Neuronal stem cell (in vitro differentiated cells): ENCODE measurements at regions not wholly inside any gene's neighbourhood (a gene's known extent, or its start where the extent isn't known, plus 50 kb on each side); places are given as distances from the start of the nearest gene placed in this dataset.

ENCODE experiments used
- DNase-seq: peaks from one replicate; pipeline ENCODE4 v3.0.0-alpha.2; 2013; ENCODE audit warnings: low spot score
- H2AFZ ChIP-seq: one replicate; pipeline ENCODE4 v1.6.1; 2013; ENCODE audit warnings: mild to moderate bottlenecking, low read length, inconsistent platforms
- H2AK5ac ChIP-seq: 2 replicates; pipeline ENCODE4 v1.6.1; 2013; ENCODE audit warnings: low read depth, mild to moderate bottlenecking, inconsistent platforms, low read length, moderate library complexity, mixed read lengths
- H2BK120ac ChIP-seq: 2 replicates; pipeline ENCODE4 v1.6.1; 2013; ENCODE audit warnings: low read depth, mild to moderate bottlenecking, inconsistent platforms, low read length, moderate library complexity, mixed read lengths
- H2BK12ac ChIP-seq: one replicate; pipeline ENCODE4 v1.6.1; 2013; ENCODE audit warnings: low read length, inconsistent platforms
- H2BK15ac ChIP-seq: 2 replicates; pipeline ENCODE4 v1.6.1; 2013; ENCODE audit warnings: mild to moderate bottlenecking, low read length, inconsistent platforms, mixed read lengths
- H2BK5ac ChIP-seq: one replicate; pipeline ENCODE4 v1.6.1; 2013; ENCODE audit warnings: inconsistent platforms, mild to moderate bottlenecking, low read length, moderate library complexity
- H3K14ac ChIP-seq: one replicate; pipeline ENCODE4 v1.6.1; 2013; ENCODE audit warnings: low read length, inconsistent platforms
- H3K18ac ChIP-seq: 2 replicates; pipeline ENCODE4 v1.6.1; 2013; ENCODE audit warnings: low read length, inconsistent platforms
- H3K23ac ChIP-seq: 2 replicates; pipeline ENCODE4 v1.6.1; 2013; ENCODE audit warnings: low read depth, mild to moderate bottlenecking, mixed read lengths, low read length, inconsistent platforms; ENCODE audit not compliant: poor library complexity
- H3K27ac ChIP-seq: replicated peaks from 3 replicates; pipeline ENCODE4 v1.5.1; 2013; ENCODE audit warnings: low read length, inconsistent platforms
- H3K27me3 ChIP-seq, 3 experiments: 2 replicates each; pipeline ENCODE4 v1.6.1; 2013; ENCODE audit warnings: low read length in 3 of 3, mild to moderate bottlenecking in 2 of 3, inconsistent platforms in 1 of 3, low read depth in 1 of 3, mixed read lengths in 1 of 3, moderate library complexity in 1 of 3; ENCODE audit not compliant: control insufficient read depth in 3 of 3, insufficient read depth in 3 of 3
- H3K36me3 ChIP-seq, 2 donors: replicated peaks in 1 of 2; 2 replicates each; pipeline ENCODE4 v1.6.1; 2013; ENCODE audit warnings: low read length in 2 of 2; ENCODE audit not compliant: control insufficient read depth in 2 of 2, insufficient read depth in 2 of 2
- H3K4ac ChIP-seq: 2 replicates; pipeline ENCODE4 v1.6.1; 2013; ENCODE audit warnings: inconsistent platforms, mild to moderate bottlenecking, low read length, moderate library complexity
- H3K4me1 ChIP-seq, 2 donors: 1 replicate in 1 of 2; 2 replicates in 1 of 2; pipeline ENCODE4 v1.6.1; 2013; ENCODE audit warnings: low read length in 2 of 2, low read depth in 1 of 2; ENCODE audit not compliant: control insufficient read depth in 2 of 2, insufficient read depth in 1 of 2
- H3K4me2 ChIP-seq: one replicate; pipeline ENCODE4 v1.6.1; 2013; ENCODE audit warnings: mild to moderate bottlenecking, low read length, inconsistent platforms; ENCODE audit not compliant: insufficient read depth, poor library complexity, severe bottlenecking
- H3K4me3 ChIP-seq, 2 donors: 2 replicates each; pipeline ENCODE4 v1.5.1; 2013; ENCODE audit warnings: low read length in 2 of 2, mild to moderate bottlenecking in 2 of 2, inconsistent platforms in 1 of 2, moderate library complexity in 1 of 2
- H3K79me1 ChIP-seq: one replicate; pipeline ENCODE4 v1.6.1; 2013; ENCODE audit warnings: low read depth, mild to moderate bottlenecking, inconsistent platforms, low read length, moderate library complexity
- H3K9ac ChIP-seq: one replicate; pipeline ENCODE4 v1.6.1; 2013; ENCODE audit warnings: mild to moderate bottlenecking, low read depth, low read length, inconsistent platforms; ENCODE audit not compliant: poor library complexity
- H3K9me3 ChIP-seq, 2 donors: replicated peaks in 1 of 2; 2 replicates each; pipeline versions ENCODE3 to v1.6.1; 2013; ENCODE audit warnings: low read length in 2 of 2, mild to moderate bottlenecking in 2 of 2, inconsistent platforms in 1 of 2, low read depth in 1 of 2, mixed read lengths in 1 of 2, moderate library complexity in 1 of 2; ENCODE audit not compliant: control insufficient read depth in 2 of 2, insufficient read depth in 1 of 2
- H4K8ac ChIP-seq: one replicate; pipeline ENCODE4 v1.6.1; 2013; ENCODE audit warnings: low read depth, mild to moderate bottlenecking, inconsistent platforms, low read length, moderate library complexity
- H4K91ac ChIP-seq: one replicate; pipeline ENCODE4 v1.6.1; 2013; ENCODE audit warnings: low read length, low read depth, mild to moderate bottlenecking, inconsistent platforms; ENCODE audit not compliant: poor library complexity
- WGBS, 2 donors: extraction: QIAGEN DNeasy Blood & Tissue Kit; methylation state at CpG; one replicate each; pipeline ENCODE4 v1.1.7; 2013; ENCODE audit warnings: missing lambda C conversion rate in 2 of 2, mixed read lengths in 1 of 2; ENCODE audit not compliant: insufficient read length in 2 of 2, insufficient replicate concordance in 1 of 2; ENCODE audit errors: extremely low coverage in 2 of 2; 5-methylcytosine and 5-hydroxymethylcytosine counted together

DNA sequence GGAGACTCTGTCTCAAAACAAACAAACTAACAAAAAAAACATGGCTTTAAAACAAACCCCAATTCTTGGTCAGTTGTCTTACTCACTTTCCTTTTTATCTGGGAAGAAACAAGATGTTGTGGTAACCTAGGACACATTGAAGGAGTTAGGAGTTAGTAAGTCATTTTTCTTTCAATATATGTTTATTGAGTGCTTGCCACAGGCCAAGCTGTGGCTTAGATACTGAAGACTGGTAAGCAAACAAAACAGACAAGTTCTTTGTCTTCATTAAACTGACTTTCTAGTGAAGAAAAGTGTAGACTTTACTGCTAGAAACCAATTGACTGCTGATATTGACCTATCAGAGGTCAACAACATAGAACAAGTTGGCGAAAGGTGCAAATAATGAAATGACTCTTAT, 1228.3 kb upstream of the FAM98A start:
- Histone ChIP-seq H3K4me1 (peaks cover 0 to 4% of the 10 kb centered on the region in 2 donors), H3K9me3 (no peaks in the 10 kb centered on the region), H4K91ac (no peak overlapping the region), H3K14ac (no peak overlapping the region), H3K4me2 (no peak overlapping the region), H3K23ac (no peak overlapping the region), H3K18ac (no peak overlapping the region), H2AFZ (no peak overlapping the region), H3K36me3 (no peaks in the 10 kb centered on the region), H2BK15ac (no peak overlapping the region), H3K27me3 (no peaks in the 10 kb centered on the region), H2AK5ac (no peak overlapping the region), H2BK5ac (no peak overlapping the region), H2BK120ac (no peak overlapping the region), H3K79me1 (no peaks in the 10 kb centered on the region), H3K9ac (no peak overlapping the region), H2BK12ac (no peak overlapping the region), H3K27ac (no peak overlapping the region), H3K4ac (no peak overlapping the region), H3K4me3 (no peak overlapping the region), H4K8ac (no peak overlapping the region)
- no peak for DNase-seq
- WGBS, 2 donors = no CpG with 5 or more reads among the region's 1 CpG

DNA sequence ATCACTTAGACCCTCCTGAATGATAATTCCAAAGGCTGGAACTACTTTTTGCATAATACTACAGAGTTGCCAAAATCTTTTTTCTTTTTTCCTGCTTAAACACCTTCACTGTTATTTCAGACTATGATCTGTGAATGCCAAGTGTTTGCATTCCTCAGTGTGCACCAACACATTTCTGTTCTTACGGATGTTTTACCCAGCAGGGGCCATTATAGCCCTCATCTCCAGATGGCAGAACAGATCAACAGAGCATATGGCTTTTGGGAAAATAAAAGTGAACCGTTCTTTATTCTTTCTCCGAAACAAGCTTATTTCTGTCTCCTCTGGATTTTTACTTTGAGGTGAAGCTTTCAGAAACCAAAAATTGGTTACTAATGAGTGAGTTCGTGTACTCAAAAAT, 1226.6 kb upstream of the FAM98A start:
- H3K79me1 ChIP-seq = no peaks in the 10 kb centered on the region
- H3K27me3 ChIP-seq = no peaks in the 10 kb centered on the region
- no peak overlapping the region for H2BK120ac ChIP-seq
- no peak overlapping the region for H4K8ac ChIP-seq
- H3K14ac ChIP-seq = no peak overlapping the region
- H3K4me3 ChIP-seq = no peak overlapping the region
- H2AFZ ChIP-seq = no peak overlapping the region
- DNase-seq = no peak
- no peak overlapping the region for H3K23ac ChIP-seq
- no peaks in the 10 kb centered on the region for H3K9me3 ChIP-seq
- no peak overlapping the region for H2BK5ac ChIP-seq
- H3K9ac ChIP-seq = no peak overlapping the region
- H2BK15ac ChIP-seq = no peak overlapping the region
- H3K4ac ChIP-seq = no peak overlapping the region
- no peak overlapping the region for H2BK12ac ChIP-seq
- no peaks in the 10 kb centered on the region for H3K36me3 ChIP-seq
- H3K27ac ChIP-seq = no peak overlapping the region
- H4K91ac ChIP-seq = no peak overlapping the region
- H3K4me2 ChIP-seq = no peak overlapping the region
- H2AK5ac ChIP-seq = no peak overlapping the region
- H3K4me1 ChIP-seq = no peaks in the 10 kb centered on the region
- no CpG with 5 or more reads among the region's 4 CpGs for WGBS, 2 donors
- H3K18ac ChIP-seq = no peak overlapping the region

DNA sequence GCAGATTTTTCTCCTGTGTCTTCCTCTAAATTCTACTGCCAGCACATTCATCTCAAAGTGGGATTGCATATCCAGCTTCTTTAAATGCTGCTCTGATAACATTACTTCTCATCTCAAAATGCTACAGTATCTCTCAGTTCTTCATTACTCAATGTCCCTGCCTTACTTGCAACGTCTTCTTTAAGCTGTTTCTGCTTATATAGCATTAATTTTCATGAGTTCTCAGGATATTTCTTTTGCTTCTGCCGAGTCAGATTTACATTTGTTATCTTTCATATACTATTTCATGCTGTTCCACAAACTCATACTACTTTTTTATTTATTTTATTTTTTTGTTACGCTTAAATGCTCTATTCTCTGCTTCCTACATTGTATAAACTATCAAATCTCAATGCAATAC, 1223.5 kb upstream of the FAM98A start:
- H2BK12ac ChIP-seq = no peak overlapping the region
- no peak overlapping the region for H3K4me2 ChIP-seq
- WGBS, 2 donors = 100% methylated on average over 1 of the region's 3 CpGs; no CpG with 5 or more reads in 1 of the 2 donors
- H3K27ac ChIP-seq = no peak overlapping the region
- no peak for DNase-seq
- H4K8ac ChIP-seq = no peak overlapping the region
- H3K9me3 ChIP-seq = no peaks in the 10 kb centered on the region
- no peak overlapping the region for H2BK120ac ChIP-seq
- no peak overlapping the region for H4K91ac ChIP-seq
- H3K9ac ChIP-seq = no peak overlapping the region
- H3K14ac ChIP-seq = no peak overlapping the region
- H2BK5ac ChIP-seq = no peak overlapping the region
- no peaks in the 10 kb centered on the region for H3K4me1 ChIP-seq
- no peaks in the 10 kb centered on the region for H3K79me1 ChIP-seq
- H2BK15ac ChIP-seq = no peak overlapping the region
- no peak overlapping the region for H2AK5ac ChIP-seq
- no peak overlapping the region for H3K18ac ChIP-seq
- H2AFZ ChIP-seq = no peak overlapping the region
- H3K23ac ChIP-seq = no peak overlapping the region
- H3K4ac ChIP-seq = no peak overlapping the region
- no peaks in the 10 kb centered on the region for H3K36me3 ChIP-seq
- H3K4me3 ChIP-seq = no peak overlapping the region
- no peaks in the 10 kb centered on the region for H3K27me3 ChIP-seq

DNA sequence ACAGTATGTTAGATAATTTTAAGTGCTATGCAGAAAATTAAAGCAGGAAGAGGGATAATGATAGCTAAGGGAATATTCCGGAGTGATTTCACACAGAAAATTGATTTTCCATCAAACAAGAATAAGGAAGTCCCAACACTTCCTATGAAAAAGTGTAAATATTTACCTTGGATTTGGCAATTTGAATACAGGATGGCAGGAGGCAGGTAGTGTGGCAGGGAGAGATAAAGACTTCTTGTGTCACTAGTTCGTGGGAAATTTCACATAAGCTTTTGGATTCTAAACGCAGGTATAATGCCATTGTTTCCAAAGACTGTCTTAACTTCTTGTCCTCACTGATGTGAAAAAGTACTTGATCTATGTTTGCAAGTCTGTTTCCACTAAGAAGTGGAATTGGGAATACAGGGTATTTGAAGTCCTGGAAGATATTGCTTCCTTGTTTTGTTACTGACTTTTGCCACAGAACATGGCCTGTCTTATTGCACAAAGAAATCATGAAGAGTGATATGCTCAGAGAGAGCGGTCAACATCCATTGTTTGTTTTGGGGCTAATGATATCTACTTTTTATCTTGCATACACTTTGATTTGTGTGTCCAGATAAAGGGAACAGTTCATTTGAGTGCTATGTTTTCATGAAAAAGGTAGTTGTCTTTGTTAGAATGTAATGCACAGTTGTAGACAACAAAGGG, 1216.1 kb upstream of the FAM98A start:
- Histone ChIP-seq H3K18ac (no peak overlapping the region), H3K14ac (no peak overlapping the region), H3K9me3 (no peaks in the 10 kb centered on the region), H3K9ac (no peak overlapping the region), H3K4ac (no peak overlapping the region), H3K27ac (no peak overlapping the region), H3K4me2 (no peak overlapping the region), H3K27me3 (no peaks in the 10 kb centered on the region), H2BK12ac (no peak overlapping the region), H2AK5ac (no peak overlapping the region), H3K23ac (no peak overlapping the region), H2BK5ac (no peak overlapping the region), H2AFZ (no peak overlapping the region), H3K4me1 (no peaks in the 10 kb centered on the region), H3K4me3 (no peak overlapping the region), H4K91ac (no peak overlapping the region), H3K79me1 (no peaks in the 10 kb centered on the region), H4K8ac (no peak overlapping the region), H3K36me3 (no peaks in the 10 kb centered on the region), H2BK15ac (no peak overlapping the region), H2BK120ac (no peak overlapping the region)
- no CpG with 5 or more reads among the region's 4 CpGs for WGBS, 2 donors
- no peak for DNase-seq
